Kidney glomerular epithelial cell (primary cell): ENCODE measurements at regions not wholly inside any gene's neighbourhood (a gene's known extent, or its start where the extent isn't known, plus 50 kb on each side); places are given as distances from the start of the nearest gene placed in this dataset.
A peak's percentile ranks its signal among the peaks of the same experiment; 100 is the strongest.
"Not testable (repeated sequence)": the region's sequence is repeated elsewhere in the genome, so short reads cannot be mapped to it uniquely, and the experiment has no call there.

Experiments
- DNase-seq: peaks from one replicate; lab custom pipeline; 2025; lab: John Stamatoyannopoulos, UW

GRCh38 chr2:199216253-199216652 lies 241.5 kb downstream of the SATB2 start:
- no peak for DNase-seq

DNA sequence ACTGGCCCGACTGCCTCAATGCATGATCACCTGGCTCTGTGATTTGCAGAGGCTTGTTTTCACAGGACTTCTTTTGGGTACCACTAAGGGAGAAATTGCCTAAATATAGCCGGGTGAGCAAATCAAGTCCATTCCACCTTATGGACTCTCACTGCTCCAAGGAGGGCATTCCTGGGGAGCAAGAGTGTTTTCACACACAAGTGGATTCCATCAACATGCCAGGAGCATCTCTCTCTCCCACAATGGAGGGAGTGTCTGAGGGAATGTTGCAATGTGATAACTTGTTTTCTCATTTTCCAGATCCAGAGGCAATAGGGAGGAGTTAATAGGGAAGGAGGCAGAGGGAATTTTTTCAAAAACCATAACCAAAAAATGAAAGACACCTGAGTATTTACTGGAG lies 250.7 kb downstream of the SATB2 start:
- peak; percentile 35 for DNase-seq

- DNase-seq = no peak
Observed at GRCh38 chr2:199206536-199206935, 251.2 kb downstream of the SATB2 start.

GRCh38 chr2:199202964-199203363 lies 254.8 kb downstream of the SATB2 start:
- DNase-seq = no peak

GRCh38 chr2:199201539-199201938 lies 256.2 kb downstream of the SATB2 start:
- DNase-seq = no peak

DNA sequence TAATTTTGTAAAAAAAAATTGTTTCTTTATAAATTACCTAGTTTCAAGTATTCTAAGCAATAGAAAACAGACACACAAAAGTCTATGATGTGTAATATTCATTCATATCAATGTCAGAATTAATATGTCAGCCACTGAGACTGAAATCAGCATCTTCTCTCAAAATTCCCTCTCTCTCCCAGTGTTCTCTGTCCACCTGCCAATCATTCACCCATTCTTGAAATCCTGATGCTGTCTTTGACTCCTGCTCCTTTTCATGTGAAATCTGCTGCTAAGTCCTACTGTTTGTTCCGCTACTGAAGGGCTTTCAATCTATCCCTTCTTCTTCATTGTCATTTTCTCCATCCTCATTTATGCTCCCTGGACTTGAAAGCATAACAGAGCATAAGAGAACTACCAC lies 257.9 kb downstream of the SATB2 start:
- no peak for DNase-seq

- DNase-seq = no peak
Observed at GRCh38 chr2:199197448-199197847, 260.3 kb downstream of the SATB2 start.

DNA sequence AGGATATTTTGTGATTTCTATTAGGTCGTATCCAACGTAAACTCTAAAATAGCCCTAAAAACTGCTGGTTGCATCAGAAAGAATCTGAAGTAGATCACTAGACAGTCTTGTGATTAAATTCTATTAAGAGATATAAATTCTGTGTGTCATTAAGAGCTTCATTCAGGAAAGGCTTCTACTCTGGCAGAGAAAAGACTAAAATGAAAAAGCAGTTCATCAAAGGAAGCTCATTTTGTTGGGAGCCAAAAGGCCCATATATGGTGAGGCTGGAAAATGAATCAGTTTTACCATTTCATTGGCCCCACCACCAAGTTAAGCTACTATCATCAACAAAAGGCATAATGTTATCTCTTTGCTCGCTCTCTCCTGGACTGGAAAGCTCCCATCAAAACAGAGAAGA lies 261.1 kb downstream of the SATB2 start:
- DNase-seq = no peak

- DNase-seq = no peak
Observed at GRCh38 chr2:199195927-199196502, 261.7 kb downstream of the SATB2 start.

- DNase-seq = no peak
Observed at GRCh38 chr2:199191461-199191860, 266.3 kb downstream of the SATB2 start.

GRCh38 chr2:199189229-199189628 lies 268.5 kb downstream of the SATB2 start:
- DNase-seq = no peak

- DNase-seq = no peak
Observed at GRCh38 chr2:199186301-199186751, 271.4 kb downstream of the SATB2 start.

- not testable (repeated sequence) for DNase-seq
Observed at GRCh38 chr2:199185174-199185573, 272.6 kb downstream of the SATB2 start.

DNA sequence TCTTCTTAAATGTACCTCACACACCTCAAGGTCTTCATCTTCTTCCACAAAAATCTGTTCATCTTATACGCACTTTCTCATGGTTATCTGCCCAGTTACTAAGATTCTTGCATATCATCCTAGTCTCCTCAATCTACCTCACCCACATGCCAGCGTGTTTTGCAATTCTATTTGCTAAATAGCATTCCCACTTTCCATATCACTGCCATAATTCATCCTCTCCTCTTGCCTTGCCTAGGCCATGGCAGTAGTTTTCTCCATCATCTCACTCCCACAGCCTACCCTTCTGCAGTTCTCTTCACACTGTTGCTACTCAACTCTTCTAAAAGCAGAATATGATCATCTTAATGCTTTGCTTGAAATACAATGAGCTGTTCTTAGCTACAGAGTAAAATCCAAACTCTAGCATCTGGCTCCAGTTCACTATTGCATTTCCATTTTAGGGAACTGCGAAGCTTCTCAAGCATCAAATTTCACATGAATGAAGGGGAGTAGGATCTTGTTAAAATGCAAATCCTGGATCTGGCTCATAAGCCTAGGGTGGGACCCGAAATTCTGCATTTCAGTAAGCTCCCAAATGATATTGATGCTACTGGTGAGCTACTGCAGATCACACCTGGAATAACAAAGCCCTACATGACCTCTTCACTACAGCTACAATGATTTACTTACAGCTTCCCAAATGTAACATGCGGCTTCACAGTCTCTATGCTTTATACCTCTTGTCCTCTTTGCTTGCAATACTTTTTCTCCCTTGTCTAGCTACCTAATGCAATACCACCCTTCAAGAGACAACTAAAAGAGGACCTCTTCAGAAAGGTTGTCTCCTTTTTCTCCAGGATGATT lies 293.9 kb downstream of the SATB2 start:
- DNase-seq = no peak

GRCh38 chr2:199160677-199161465 lies 296.9 kb downstream of the SATB2 start:
- DNase-seq = peak; percentile 93

DNA sequence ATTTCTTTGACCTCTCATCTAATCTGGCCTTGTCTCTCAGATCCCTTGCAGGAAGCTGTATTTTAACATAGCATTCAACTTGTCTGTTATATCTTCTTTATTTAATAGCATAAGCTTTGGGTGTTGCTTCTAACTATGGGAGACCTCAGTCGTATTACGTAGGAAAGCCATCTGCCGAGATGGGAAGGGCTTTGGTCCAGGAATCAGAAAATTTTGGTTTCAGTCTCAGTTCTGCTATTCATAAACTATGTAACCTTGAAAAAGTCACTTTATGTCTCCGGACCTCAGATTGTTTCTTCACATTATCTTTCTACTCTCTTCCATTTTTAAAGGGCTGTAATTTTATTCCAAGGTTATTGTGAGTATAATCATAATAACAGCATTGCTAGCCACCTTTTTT lies 297.7 kb downstream of the SATB2 start:
- DNase-seq = no peak

DNA sequence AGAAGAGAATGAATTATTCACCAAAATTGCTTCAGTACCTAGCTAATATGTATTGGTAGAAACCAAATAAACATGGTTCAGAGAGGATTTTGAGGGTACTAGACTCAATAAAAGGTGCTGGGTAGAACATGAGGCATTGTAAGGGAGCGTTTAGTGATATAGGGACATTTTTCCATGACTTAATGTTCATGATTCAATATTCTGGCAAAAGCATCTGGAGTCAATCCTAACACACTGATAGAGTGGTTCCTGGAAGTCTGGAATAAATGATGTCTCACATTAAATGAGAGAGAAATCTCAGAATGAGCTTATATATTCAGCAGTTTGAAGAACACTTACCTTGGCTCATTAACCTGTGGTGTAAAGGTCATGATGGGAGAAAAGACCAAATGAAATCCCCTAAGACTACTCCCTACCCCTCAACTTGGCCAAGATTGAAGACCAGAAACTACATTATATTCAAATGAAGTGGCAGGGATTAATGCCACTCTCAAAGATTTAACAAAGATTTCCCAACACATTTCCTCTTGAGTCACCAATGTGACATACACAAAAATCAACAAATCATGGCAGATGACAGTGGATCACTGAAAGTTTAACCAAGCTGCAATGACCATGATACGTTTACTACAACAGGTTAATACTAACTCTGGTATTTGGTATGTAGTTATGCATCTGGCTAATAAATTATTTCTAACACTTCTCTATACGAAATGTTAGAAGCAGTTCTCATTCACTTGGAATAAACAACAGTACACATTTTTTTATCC lies 309.5 kb downstream of the SATB2 start:
- DNase-seq = no peak

- no peak for DNase-seq
Observed at GRCh38 chr2:199147216-199147615, 310.5 kb downstream of the SATB2 start.

DNA sequence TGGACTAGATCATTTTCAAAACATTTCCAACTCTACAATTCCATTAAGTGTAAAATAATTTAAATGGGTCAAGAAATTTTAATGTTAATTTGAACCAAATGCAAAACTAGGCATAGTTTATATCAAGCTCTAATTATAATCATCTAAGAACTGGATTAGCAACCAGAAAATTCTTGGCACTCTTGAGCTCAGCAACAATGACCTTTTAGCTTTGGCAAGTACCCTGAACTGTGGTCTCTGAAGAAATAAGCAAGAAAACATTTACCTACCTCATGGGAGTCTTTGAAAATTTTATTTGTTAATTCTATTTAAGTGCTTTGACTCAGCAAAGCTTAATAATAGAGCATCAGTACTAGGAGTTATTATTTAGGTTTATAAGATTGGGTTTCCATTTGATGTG lies 313.2 kb downstream of the SATB2 start:
- no peak for DNase-seq

DNA sequence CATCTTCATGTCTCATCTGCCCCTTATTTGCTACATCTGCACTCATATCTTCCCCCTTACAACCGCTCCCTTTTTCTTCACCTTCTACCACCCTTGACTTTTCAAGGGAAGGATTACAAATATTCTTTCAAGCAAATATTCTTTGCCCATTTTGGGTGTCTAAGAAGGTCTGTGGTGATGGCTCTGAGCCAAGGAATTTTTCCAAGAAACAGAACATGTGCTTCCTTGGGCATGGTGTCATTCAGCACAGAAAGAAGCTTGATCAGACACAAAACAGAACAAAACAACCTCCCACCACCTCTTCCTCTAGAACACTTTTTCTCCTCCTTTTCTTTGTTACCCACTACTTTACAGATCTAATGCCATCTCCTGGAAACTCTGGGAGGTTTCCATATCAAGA lies 313.7 kb downstream of the SATB2 start:
- no peak for DNase-seq

DNA sequence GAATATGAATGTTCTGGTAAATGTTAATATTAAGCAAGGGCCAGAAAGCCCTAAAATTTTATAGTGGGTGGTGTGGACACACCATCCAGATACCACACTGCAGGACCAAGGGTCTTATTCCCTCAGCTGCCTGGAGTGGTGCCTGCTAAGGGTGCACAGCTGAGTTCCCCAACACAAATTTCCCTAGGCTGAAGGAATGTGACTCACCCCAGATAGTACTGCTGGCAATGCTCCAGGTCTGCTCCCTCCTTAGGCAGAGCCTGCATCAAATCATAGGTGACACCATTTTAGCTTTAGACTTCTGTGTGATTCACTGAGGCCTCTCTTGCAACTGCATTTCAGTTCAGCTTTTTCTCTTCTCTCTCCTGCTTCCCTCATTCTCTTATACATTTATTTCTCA lies 321.1 kb downstream of the SATB2 start:
- DNase-seq = peak; percentile 51

DNA sequence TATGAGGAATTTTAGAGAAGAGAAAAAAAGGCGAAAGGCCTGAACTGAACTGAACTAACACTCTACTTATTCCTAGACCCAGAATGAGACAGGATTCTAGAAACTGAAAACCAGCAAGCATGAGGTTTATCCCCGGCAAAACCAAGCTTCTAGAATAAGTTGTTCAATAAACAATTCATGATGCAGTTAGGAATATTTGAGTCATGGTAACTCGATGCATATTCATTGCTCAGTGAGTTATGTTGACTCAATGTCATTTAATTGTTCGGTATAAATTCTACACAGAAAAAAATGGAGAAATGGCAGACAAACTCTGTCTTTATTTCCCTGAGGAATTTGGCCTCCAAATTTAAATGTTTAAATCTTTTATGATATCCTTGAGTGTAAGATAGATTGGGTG lies 321.5 kb downstream of the SATB2 start:
- DNase-seq = no peak
